Skin epidermis (tissue), 12 donors: ENCODE measurements at regions not wholly inside any gene's neighbourhood (a gene's known extent, or its start where the extent isn't known, plus 50 kb on each side); places are given as distances from the start of the nearest gene placed in this dataset.

Experiments used
- H3K27ac ChIP-seq, 21 experiments: fragments of 200-600 bp; sonication (generic) in 11 of 21; one replicate each; pipeline ENCODE4 v1.5.0; 2020; ENCODE audit warnings: mild to moderate bottlenecking in 3 of 21, inconsistent platforms in 2 of 21, moderate library complexity in 2 of 21
- H3K4me3 ChIP-seq, 7 experiments: fragments of 200-600 bp; sonication (generic) in 2 of 7; one replicate each; pipeline ENCODE4 v1.5.0; 2020; ENCODE audit warnings: inconsistent platforms in 2 of 7, mild to moderate bottlenecking in 2 of 7, moderate library complexity in 1 of 7

- Histone ChIP-seq H3K4me3 (no peak overlapping the region), H3K27ac (peak overlapping the region in 1 of 21 experiments; percentile 25)
Observed at GRCh38 chrX:39648548-39649254, 449.1 kb downstream of the BCOR start.

DNA sequence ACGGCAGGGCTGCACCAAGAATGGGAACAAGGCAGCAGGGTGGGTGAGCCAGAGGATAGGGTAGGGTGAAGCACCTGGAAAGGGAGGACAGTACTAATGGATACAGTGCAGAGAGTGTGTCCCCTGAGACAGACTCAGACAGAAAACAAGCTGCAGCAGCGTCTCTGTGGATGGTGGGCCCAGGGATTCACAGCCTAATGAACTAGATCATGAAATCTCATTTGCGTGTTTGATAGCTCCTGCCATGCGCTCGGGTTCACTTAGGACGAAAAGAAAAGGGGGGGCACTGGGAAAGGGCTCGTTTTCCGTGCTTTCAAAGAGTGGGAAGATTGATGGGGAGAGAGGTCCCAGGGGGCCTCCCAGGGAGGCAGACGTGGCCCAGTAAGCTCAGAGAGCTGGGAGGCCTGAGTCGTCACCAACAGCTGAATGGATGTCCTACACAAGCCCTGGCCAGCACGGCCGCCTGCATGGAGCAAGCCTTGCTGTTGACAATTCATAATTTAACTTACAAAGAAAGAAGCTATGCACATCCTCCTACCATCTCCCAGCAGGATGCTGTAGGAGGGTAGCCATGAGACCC, 446.9 kb downstream of the BCOR start:
- H3K4me3 ChIP-seq: no peak overlapping the region
- no peak overlapping the region for H3K27ac ChIP-seq

GRCh38 chrX:39652336-39652735, 445.4 kb downstream of the BCOR start:
- Histone ChIP-seq H3K27ac (no peak overlapping the region), H3K4me3 (no peak overlapping the region)

- no peak overlapping the region for H3K4me3 ChIP-seq
Observed at GRCh38 chrX:39653691-39654090, 444.1 kb downstream of the BCOR start.

GRCh38 chrX:39654183-39654925, 443.4 kb downstream of the BCOR start:
- H3K27ac ChIP-seq: no peak overlapping the region
- no peak overlapping the region for H3K4me3 ChIP-seq

More at GRCh38 chrX:39653691-39654090, 444.1 kb downstream of the BCOR start:
- no peak overlapping the region for H3K27ac ChIP-seq

GRCh38 chrX:39654952-39655351, 442.8 kb downstream of the BCOR start:
- Histone ChIP-seq H3K4me3 (no peak overlapping the region), H3K27ac (no peak overlapping the region)

- Histone ChIP-seq H3K4me3 (no peak overlapping the region), H3K27ac (no peak overlapping the region)
Observed at GRCh38 chrX:39661116-39661907, 436.4 kb downstream of the BCOR start.

DNA sequence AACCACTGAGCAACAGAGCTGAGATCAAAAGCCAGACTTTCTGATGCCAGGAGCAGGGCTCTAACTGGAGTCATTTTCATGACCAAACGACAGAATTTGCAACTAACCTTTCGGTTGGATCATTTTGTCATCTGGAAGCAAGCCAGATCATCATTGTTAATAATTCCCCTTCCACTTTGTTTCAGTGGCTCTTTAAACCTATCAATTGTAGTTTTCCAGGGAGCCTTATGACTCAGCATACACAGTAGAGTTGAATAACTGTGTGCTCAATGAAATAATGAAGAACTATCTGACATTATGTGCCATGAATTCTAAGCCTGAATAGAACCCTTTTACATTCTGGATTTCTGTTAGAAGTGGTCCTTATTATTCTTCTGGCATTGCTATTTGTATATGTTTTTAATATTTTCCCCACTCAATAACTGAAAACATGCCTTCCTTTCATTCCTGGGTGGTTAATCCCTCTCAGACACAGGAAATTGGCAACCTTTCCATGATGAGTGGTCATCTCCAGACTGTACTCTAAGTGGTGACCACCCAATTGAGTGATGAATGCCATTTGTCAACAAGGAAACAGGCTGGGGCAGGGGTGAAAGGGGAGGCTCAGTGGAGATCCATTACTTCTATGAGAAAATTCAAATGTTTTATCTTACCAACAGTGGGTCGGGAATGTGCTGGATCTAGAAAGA, 431.8 kb downstream of the BCOR start:
- H3K27ac ChIP-seq: no peak overlapping the region
- no peak overlapping the region for H3K4me3 ChIP-seq

GRCh38 chrX:39667191-39667590, 430.6 kb downstream of the BCOR start:
- Histone ChIP-seq H3K4me3 (no peak overlapping the region), H3K27ac (no peak overlapping the region)

DNA sequence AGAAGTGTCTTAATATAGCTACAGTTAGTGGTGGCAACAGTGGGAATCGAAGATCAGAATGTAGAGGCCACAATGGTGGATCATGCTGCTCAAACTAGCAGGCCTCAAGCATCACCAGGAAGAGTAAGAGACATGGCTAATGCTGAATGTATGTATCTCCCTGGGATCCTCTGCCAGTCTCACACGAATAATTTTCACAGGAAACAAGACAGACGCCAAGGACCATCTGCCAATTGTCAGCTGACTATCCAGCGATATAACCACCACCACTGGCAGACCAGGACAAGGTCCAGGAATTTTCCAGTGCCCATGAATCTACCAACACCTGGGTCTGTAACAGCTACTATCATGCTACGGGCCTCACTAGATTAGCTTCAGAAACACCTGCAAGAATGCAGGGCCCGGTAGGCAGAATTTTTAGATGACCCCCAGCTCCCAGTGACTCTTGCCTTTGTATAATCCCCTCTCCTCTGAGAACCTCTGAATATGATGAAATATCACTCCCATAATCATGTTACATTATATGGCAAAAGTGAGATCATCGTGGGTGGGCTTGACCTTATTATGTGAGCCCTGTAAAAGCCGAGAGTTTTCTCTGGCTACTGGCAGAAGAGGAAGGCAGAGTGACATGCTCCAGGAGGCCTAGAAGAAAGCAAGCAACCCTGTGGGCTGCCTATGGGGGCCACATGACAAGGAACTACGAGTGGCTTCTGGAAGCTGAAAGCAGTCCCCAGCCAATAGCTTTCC, 429.8 kb downstream of the BCOR start:
- Histone ChIP-seq H3K4me3 (no peak overlapping the region), H3K27ac (no peak overlapping the region)

- no peak overlapping the region for H3K27ac ChIP-seq
- H3K4me3 ChIP-seq: no peak overlapping the region
Observed at GRCh38 chrX:39669668-39670067, 428.1 kb downstream of the BCOR start.

GRCh38 chrX:39670281-39670680, 427.5 kb downstream of the BCOR start:
- H3K27ac ChIP-seq: no peak overlapping the region
- no peak overlapping the region for H3K4me3 ChIP-seq

DNA sequence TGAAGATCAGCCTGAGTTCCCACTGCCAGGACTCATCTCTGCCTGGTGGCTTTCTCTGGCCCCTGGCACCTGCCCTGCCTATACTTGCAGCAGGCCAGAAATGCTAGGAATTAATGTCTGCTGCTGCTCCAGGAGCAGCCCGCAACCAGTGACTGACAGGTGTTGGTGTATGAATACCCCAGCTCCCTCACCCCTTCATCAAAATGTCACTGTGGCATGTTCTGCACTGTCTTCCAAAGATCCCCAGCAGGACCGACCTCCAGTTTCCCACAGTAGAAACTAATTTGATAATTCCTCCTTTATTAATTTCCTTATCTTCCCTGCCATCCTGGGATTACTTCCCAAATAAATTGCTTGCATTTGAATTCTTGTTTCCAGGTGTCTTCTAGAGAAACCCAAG, 425.4 kb downstream of the BCOR start:
- no peak overlapping the region for H3K4me3 ChIP-seq
- H3K27ac ChIP-seq: no peak overlapping the region

- H3K4me3 ChIP-seq: no peak overlapping the region
Observed at GRCh38 chrX:39674490-39675161, 423.1 kb downstream of the BCOR start.

GRCh38 chrX:39675162-39675553, 422.6 kb downstream of the BCOR start:
- no peak overlapping the region for H3K27ac ChIP-seq

More at GRCh38 chrX:39674490-39675161, 423.1 kb downstream of the BCOR start:
- H3K27ac ChIP-seq: no peak overlapping the region

GRCh38 chrX:39675619-39676018, 422.1 kb downstream of the BCOR start:
- H3K4me3 ChIP-seq: no peak overlapping the region
- no peak overlapping the region for H3K27ac ChIP-seq

More at GRCh38 chrX:39675162-39675553, 422.6 kb downstream of the BCOR start:
- no peak overlapping the region for H3K4me3 ChIP-seq

DNA sequence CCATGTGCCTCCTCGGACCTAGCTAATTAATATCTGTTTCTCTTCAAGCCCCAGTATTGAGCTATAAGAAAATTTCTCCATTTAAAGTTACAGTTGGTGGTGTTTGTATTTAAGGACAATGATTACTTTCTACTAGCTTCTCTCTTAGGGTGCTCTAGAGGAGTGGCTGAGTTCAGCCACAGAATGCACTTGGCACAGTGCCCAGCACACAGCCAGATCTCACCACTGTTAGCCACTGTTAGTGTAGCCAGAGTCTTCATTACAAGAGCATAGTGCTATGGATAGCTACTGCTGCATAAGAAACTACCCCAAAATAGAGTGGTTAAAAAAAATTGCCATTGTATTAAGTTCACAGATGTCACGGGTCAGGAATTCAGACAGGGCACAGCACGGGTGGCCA, 421.3 kb downstream of the BCOR start:
- Histone ChIP-seq H3K27ac (no peak overlapping the region), H3K4me3 (no peak overlapping the region)

DNA sequence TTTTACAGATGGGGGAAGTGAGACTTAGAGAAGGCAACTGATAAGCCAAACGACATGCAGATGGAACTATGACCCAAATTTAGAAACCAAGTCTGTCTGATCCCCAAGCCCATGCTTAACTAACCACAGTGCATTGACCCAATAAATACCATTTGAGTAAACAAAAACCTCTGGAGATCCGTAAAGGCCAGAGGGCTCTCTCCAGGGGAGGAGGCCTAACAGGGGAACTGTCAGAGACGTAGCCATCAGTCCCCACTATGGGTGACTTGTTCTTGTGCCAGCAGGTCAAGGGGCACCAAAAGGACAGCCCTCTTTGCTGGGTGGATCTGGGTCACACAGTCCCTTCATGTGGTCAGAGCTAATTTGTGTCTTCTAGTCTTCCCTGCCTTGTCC, 420.2 kb downstream of the BCOR start:
- H3K27ac ChIP-seq: no peak overlapping the region

More for the DNA sequence above, 420.2 kb downstream of the BCOR start:
- H3K4me3 ChIP-seq: no peak overlapping the region
